ENCODE measurements at regions not wholly inside any gene's neighbourhood (a gene's known extent, or its start where the extent isn't known, plus 50 kb on each side); places are given as distances from the start of the nearest gene placed in this dataset.
A peak's percentile ranks its signal among the peaks of the same experiment; 100 is the strongest.

GRCh38 chr4:123496421-123496820 lies 99.8 kb downstream of the SPRY1 start:
- Histone ChIP-seq H3K4me3 (no peak overlapping the region), H3K27ac (no peak overlapping the region)
- TF ChIP-seq CTCF (IDR thresholded peaks at IDR 0.05): no peak
- DNase-seq (ENCODE audit: low spot score): no peak

GRCh38 chr4:123497340-123497739 lies 100.7 kb downstream of the SPRY1 start:
- H3K4me3 ChIP-seq: no peak overlapping the region
- no peak overlapping the region for H3K27ac ChIP-seq
- no peak for DNase-seq (ENCODE audit: low spot score)
- TF ChIP-seq CTCF (IDR thresholded peaks at IDR 0.05): no peak

GRCh38 chr4:123501733-123502132 lies 105.1 kb downstream of the SPRY1 start:
- Histone ChIP-seq H3K27ac (no peak overlapping the region), H3K4me3 (no peak overlapping the region)
- TF ChIP-seq CTCF (IDR thresholded peaks at IDR 0.05): no peak
- DNase-seq (ENCODE audit: low spot score): no peak

- no peak for TF ChIP-seq CTCF (IDR thresholded peaks at IDR 0.05)
- no peak overlapping the region for H3K4me3 ChIP-seq
- H3K27ac ChIP-seq: peak overlapping the region in 1 of 2 donors; percentile 5
- no peak for DNase-seq (ENCODE audit: low spot score)
Measured at GRCh38 chr4:123503698-123504363, 107.2 kb downstream of the SPRY1 start.

GRCh38 chr4:123505095-123506010 lies 108.8 kb downstream of the SPRY1 start:
- no peak for TF ChIP-seq CTCF (IDR thresholded peaks at IDR 0.05)
- DNase-seq (ENCODE audit: low spot score): no peak
- Histone ChIP-seq H3K4me3 (peak overlapping the region; percentile 78), H3K27ac (peak overlapping the region; percentile 21 to 71)

GRCh38 chr4:123506011-123506695 lies 109.6 kb downstream of the SPRY1 start:
- H3K4me3 ChIP-seq: peak overlapping the region; percentile 78
- no peak for TF ChIP-seq CTCF (IDR thresholded peaks at IDR 0.05)
- no peak for DNase-seq (ENCODE audit: low spot score)
- H3K27ac ChIP-seq: peak overlapping the region; percentile 21 to 71

Measured in coronary artery (tissue), 2 donors.